Small intestine (tissue), 7 donors: ENCODE measurements at regions not wholly inside any gene's neighbourhood (a gene's known extent, or its start where the extent isn't known, plus 50 kb on each side); places are given as distances from the start of the nearest gene placed in this dataset.
"Not testable (repeated sequence)": the region's sequence is repeated elsewhere in the genome, so short reads cannot be mapped to it uniquely, and the experiment has no call there.

ENCODE experiments used
- DNase-seq, 2 donors: peaks; one replicate each; pipeline versions ENCODE4 v3.0.0 to v3.0.0-alpha.2; 2013
- FAIRE-seq: peaks from 2 replicates; lab custom pipeline; 2012; peaks lifted over from hg19 to GRCh38; lab: Jason Lieb, UNC
- H3K27ac ChIP-seq, 3 donors: one replicate each; pipeline ENCODE4 v1.5.1; 2013; ENCODE audit warnings: low read length in 2 of 3, mild to moderate bottlenecking in 2 of 3, control low read depth in 1 of 3, inconsistent platforms in 1 of 3, low read depth in 1 of 3, moderate library complexity in 1 of 3
- H3K27me3 ChIP-seq, 3 donors: one replicate each; pipeline ENCODE4 v1.6.1; 2013; ENCODE audit warnings: low read length in 3 of 3, inconsistent platforms in 1 of 3; ENCODE audit not compliant: control insufficient read depth in 3 of 3, insufficient read depth in 3 of 3
- H3K36me3 ChIP-seq, 3 donors: one replicate each; pipeline ENCODE4 v1.6.1; 2013; ENCODE audit warnings: low read length in 3 of 3, inconsistent platforms in 1 of 3, low read depth in 1 of 3, mild to moderate bottlenecking in 1 of 3, moderate library complexity in 1 of 3; ENCODE audit not compliant: control insufficient read depth in 3 of 3, insufficient read depth in 2 of 3
- H3K4me1 ChIP-seq, 3 donors: one replicate each; pipeline ENCODE4 v1.6.1; 2013; ENCODE audit warnings: low read length in 2 of 3, inconsistent platforms in 1 of 3, low read depth in 1 of 3, mild to moderate bottlenecking in 1 of 3, moderate library complexity in 1 of 3; ENCODE audit not compliant: control insufficient read depth in 3 of 3, insufficient read depth in 2 of 3
- H3K4me3 ChIP-seq, 3 donors: one replicate each; pipeline ENCODE4 v1.5.1; 2013; ENCODE audit warnings: low read length in 3 of 3, control low read depth in 1 of 3, inconsistent platforms in 1 of 3, low read depth in 1 of 3, mild to moderate bottlenecking in 1 of 3, moderate library complexity in 1 of 3
- H3K9me3 ChIP-seq, 2 donors: one replicate each; pipeline ENCODE4 v1.6.1; 2013; ENCODE audit warnings: low read depth in 1 of 2, low read length in 1 of 2; ENCODE audit not compliant: control insufficient read depth in 2 of 2, insufficient read depth in 1 of 2
- WGBS, 3 donors: extraction: QIAGEN DNeasy Blood & Tissue Kit; methylation state at CpG; one replicate each; pipeline ENCODE4 v1.1.7; 2013; 5-methylcytosine and 5-hydroxymethylcytosine counted together
- donor health status: healthy with polysubstance abuse.
- donor health status: control.
- donor health status: control.
- donor health status: Bipolar disorder and iron deficiency.
- donor health status: healthy.

DNA sequence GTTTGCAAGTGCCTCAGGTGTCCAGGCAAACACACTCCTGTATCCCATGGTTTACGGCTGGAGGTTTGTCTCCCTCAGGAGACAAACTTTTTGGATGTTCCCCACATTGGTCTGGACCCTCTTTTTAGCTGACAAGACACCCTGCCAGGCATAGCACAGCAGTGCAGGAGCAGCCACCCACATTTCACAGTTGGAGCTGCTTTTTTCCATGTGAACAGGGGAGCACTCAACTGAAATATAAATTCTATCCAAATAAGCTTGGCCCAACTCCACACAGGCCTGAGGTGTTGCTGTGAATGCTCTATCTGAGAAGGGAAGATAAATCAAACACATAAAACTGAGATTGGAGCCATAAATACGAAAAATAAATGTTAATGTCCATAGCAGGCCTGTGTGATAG lies 501.3 kb upstream of the IL12A start:
- Histone ChIP-seq H3K4me3 (no peak overlapping the region), H3K27ac (no peak overlapping the region), H3K9me3 (peaks cover 0 to 14% of the 10 kb centered on the region in 2 donors), H3K36me3 (no peaks in the 10 kb centered on the region), H3K27me3 (no peaks in the 10 kb centered on the region), H3K4me1 (no peaks in the 10 kb centered on the region)
- WGBS, 3 donors = 26 to 48% (median 27%) methylated on average over 2 of the region's 2 CpGs
- DNase-seq = no peak
- no peak for FAIRE-seq

DNA sequence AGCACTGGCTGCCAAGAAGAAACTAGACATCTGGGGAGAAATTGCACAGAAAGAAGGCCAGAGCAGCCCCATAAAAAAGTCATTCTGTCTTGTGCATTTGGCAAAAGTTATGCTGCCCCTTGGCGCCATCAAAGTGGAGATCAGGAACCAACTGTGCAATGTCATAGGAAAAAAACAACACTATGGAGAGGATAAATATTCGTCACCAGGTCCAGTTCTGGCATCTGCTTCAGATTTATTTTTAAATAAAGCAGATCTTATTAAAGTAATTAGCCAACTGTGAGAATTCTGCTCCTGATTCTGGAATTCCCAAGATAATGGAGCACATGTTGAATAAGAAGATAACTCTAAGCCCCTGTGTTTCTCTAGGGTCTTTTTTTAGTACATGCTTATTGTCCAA lies 500.0 kb upstream of the IL12A start:
- DNase-seq (no peak), FAIRE-seq (no peak)
- Histone ChIP-seq H3K36me3 (no peaks in the 10 kb centered on the region), H3K27ac (no peak overlapping the region), H3K9me3 (peaks cover 0 to 14% of the 10 kb centered on the region in 2 donors), H3K4me3 (no peak overlapping the region), H3K27me3 (no peaks in the 10 kb centered on the region), H3K4me1 (no peaks in the 10 kb centered on the region)
- 70 to 77% (median 72%) methylated on average over 2 of the region's 2 CpGs for WGBS, 3 donors

DNA sequence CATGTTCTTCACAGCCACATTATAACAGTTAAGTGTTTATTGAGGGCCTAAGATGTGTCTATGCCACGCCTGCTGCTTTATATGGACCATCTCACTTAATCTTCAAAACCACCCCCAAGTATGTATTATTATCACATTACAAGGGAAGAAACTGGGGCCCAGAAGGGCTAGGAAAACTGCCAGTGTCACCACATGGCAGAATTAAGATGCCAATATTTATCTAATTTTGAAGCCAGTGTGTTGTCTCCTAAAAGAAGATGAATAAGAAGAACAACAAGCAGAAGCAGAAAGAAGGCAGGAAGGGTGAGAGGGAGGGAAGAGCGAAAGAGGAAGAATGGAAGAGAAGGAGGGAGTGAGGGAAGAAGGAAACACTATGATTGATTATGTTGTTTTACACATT lies 491.3 kb upstream of the IL12A start:
- no peak for FAIRE-seq
- Histone ChIP-seq H3K27ac (no peak overlapping the region), H3K36me3 (no peaks in the 10 kb centered on the region), H3K4me3 (no peak overlapping the region), H3K4me1 (no peaks in the 10 kb centered on the region), H3K9me3 (no peaks in the 10 kb centered on the region), H3K27me3 (no peaks in the 10 kb centered on the region)
- WGBS, 3 donors = 44 to 91% (median 58%) methylated on average over 2 of the region's 2 CpGs
- DNase-seq = no peak

DNA sequence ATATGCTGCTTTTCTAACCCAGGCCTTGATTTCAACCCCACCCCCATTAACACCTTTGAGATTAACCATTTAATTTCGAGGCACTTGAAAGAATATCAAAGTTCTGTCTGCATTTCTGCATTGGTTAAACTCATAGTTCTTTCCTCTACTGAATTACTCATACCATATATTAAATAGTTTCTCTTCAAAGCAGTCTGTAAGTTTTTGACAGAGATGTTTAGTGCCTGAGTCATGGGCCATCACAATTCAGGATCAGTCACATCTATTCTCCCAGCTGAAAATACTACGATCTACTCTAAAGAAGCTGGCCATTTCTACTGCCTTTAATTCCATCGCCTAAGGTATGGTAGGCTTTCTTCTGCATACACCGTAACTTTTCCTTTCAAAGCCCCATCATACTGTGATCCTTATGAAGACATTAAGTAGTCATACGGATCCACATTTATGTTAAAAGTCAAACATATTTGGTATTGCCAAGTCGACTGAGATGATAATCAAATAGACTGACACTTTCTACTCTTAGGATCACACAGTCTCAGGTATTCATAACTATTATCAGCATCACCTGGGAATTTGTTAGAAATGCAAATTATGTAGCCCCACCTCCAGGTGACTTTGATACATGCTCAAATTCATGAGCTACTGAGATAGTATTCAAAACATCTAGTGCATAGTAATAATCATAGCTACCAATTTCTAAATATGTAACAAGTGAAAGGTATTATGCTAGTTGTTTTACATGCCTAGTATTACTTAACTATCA lies 489.4 kb upstream of the IL12A start:
- Histone ChIP-seq H3K36me3 (no peaks in the 10 kb centered on the region), H3K27me3 (no peaks in the 10 kb centered on the region), H3K4me3 (no peak overlapping the region), H3K27ac (no peak overlapping the region), H3K9me3 (no peaks in the 10 kb centered on the region), H3K4me1 (no peaks in the 10 kb centered on the region)
- WGBS, 3 donors = 65 to 69% (median 67%) methylated on average over 6 of the region's 6 CpGs
- FAIRE-seq (no peak), DNase-seq (no peak)

DNA sequence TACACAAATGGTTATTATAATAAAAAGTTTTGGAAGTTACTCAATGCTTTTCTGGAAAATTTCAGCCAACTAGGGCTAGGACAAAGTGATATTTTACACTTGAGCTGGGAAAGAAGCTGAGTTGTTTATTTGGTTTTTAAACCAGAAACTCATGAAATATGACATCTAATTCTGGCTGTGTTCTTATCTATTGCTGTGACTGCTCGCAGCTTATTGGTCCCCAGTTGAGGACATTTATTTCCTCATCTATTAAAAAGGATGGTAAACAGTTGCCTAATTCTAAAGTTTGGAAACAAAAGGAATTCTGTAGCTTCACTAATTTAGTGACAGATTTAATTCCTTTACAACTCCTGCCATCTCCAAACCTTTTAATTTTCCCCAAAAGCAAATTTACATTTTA lies 487.6 kb upstream of the IL12A start:
- Histone ChIP-seq H3K4me3 (no peak overlapping the region), H3K9me3 (no peaks in the 10 kb centered on the region), H3K36me3 (no peaks in the 10 kb centered on the region), H3K27ac (no peak overlapping the region), H3K4me1 (no peaks in the 10 kb centered on the region), H3K27me3 (no peaks in the 10 kb centered on the region)
- no peak for DNase-seq
- no peak for FAIRE-seq
- 49 to 77% (median 58%) methylated on average over 1 of the region's 1 CpG for whole genome bisulfite sequencing, 3 donors

DNA sequence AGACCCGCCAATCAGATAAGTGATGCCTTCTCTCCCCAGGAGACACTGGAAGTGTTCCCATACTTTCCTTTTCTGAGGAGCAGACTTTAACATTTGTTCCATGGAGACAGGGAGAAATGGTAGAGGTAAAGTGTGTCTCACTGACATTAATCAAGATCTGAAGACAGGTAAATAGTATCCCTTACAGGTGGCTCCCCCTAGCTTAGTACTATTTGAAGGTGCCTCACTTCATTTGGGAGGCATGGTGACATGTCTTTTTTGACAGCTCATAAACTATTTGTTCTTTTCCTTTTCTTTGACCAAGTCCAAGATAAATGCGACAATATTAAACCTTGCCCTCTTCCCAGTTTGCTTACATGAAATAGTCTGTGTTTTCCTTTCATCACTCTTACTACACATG lies 485.6 kb upstream of the IL12A start:
- DNase-seq = no peak
- H3K4me1 ChIP-seq = no peaks in the 10 kb centered on the region
- no peaks in the 10 kb centered on the region for H3K36me3 ChIP-seq
- no peaks in the 10 kb centered on the region for H3K27me3 ChIP-seq
- WGBS, 3 donors = 82 to 89% (median 83%) methylated on average over 2 of the region's 2 CpGs
- no peaks in the 10 kb centered on the region for H3K9me3 ChIP-seq
- no peak overlapping the region for H3K4me3 ChIP-seq
- H3K27ac ChIP-seq = no peak overlapping the region
- FAIRE-seq = no peak

DNA sequence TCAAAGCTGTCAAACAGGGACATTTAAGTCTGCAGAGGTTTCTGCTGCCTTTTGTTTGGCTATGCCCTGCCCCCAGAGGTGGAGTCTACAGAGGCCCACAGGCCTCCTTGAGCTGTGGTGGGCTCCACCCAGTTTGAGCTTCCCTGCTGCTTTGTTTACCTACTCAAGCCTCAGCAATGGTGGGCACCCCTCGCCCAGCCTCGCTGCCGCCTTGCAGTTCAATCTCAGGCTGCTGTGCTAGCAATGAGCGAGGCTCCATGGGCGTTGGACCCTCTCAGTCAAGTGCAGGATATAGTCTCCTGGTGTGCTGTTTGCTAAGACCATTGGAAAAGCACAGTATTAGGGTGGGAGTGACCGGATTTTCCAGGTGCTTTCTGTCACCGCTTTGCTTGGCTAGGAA lies 477.6 kb upstream of the IL12A start:
- H3K4me1 ChIP-seq, H3K4me3 ChIP-seq, H3K36me3 ChIP-seq, H3K27me3 ChIP-seq, DNase-seq, H3K9me3 ChIP-seq, FAIRE-seq, H3K27ac ChIP-seq: not testable (repeated sequence)
- 84 to 88% (median 86%) methylated on average over 7 of the region's 7 CpGs for WGBS, 3 donors

DNA sequence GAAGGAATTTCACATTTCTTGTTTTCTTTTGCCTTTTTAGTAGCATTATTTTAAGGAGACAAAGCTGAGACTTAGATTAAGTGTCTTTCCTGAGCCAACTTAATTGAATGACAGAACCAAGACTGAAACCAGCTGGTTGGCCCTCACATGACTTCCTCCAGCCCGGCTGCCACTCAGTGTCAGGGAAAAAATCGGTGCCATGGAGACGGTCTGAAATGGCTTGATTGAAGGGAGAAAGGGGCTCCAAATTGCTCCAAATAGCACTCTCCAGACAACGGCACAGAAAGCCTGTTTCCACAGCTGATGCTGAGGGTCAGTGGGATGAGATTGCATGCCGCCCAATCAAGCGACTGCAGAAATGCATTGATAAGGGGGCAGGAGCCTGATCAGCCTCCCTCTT lies 475.2 kb upstream of the IL12A start:
- FAIRE-seq (no peak), DNase-seq (no peak)
- H3K4me3 ChIP-seq = no peak overlapping the region
- no peak overlapping the region for H3K27ac ChIP-seq
- H3K9me3 ChIP-seq = no peaks in the 10 kb centered on the region
- WGBS, 3 donors = 67 to 74% (median 73%) methylated on average over 6 of the region's 6 CpGs
- no peaks in the 10 kb centered on the region for H3K27me3 ChIP-seq
- H3K4me1 ChIP-seq = no peaks in the 10 kb centered on the region
- H3K36me3 ChIP-seq = no peaks in the 10 kb centered on the region

DNA sequence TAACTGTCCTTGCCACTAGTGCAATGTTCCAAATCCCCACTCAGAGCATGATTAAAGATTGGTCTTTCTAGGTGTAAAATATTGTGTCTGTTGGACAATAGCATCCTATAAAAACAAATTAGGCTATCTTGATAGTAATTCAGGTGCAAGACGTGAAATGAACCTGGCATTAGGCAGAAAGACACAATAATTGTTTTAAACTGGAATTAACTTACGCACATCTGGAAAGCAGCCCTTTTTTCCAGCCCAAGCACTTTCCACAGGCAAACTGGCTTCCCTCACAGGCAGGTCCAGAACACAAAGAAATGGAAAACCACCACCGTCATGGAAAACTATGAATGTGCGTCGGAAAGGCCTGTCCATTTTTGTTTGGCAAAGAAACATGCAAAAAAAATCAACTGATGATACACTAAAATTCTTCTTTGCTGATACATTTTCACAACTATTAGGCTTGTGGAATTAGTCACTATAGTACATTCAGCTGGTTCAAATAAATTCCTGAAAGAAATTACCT lies 474.7 kb upstream of the IL12A start:
- DNase-seq = no peak
- Histone ChIP-seq H3K36me3 (no peaks in the 10 kb centered on the region), H3K27me3 (no peaks in the 10 kb centered on the region), H3K4me1 (no peaks in the 10 kb centered on the region), H3K9me3 (no peaks in the 10 kb centered on the region), H3K27ac (no peak overlapping the region), H3K4me3 (no peak overlapping the region)
- no peak for FAIRE-seq
- 73 to 83% (median 82%) methylated on average over 5 of the region's 5 CpGs for WGBS, 3 donors
